ENCODE measurements at regions not wholly inside any gene's neighbourhood (a gene's known extent, or its start where the extent isn't known, plus 50 kb on each side); places are given as distances from the start of the nearest gene placed in this dataset.

DNA sequence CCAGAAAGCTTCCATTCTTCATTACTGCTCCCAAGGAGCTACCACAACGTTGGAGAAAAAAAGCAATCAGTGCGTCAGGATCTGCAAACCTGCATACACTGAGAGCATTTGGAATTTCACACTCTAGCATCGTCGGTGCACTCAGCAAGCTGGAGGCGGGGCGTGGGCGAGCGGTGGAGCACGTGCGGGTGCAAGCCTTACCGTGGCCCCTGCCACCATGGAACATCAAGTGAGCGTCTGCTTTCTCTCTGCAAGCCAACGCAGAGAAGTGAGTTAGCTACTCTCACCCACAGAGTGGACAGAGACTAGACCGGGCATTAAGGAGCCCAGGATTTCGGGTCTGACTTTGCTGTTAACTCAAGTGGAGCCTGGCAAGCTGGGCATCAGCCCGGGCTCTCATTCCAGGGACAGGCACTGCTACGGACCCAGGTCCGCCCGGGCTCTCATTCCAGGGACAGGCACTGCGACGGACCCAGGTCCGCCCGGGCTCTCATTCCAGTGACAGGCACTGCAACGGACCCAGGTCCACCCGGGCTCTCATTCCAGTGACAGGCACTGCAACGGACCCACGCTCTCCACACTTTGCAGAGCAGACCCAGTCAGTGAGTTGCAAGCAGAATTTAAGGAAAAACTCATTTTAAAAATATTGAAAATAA lies 124.1 kb upstream of the SPACA7 start:
- H3K4me1 ChIP-seq (ENCODE audit: insufficient read depth) = no peaks in the 10 kb centered on the region
- H3K9me2 ChIP-seq (ENCODE audit: insufficient read depth) = no peaks in the 10 kb centered on the region
- no peaks in the 10 kb centered on the region for H3K36me3 ChIP-seq (ENCODE audit: low read depth)
- H3K9ac ChIP-seq = no peak overlapping the region
- no peaks in the 10 kb centered on the region for H3K27me3 ChIP-seq (replicated peaks; ENCODE audit: insufficient read depth)
- DNase-seq = no peak
- H3F3A ChIP-seq (ENCODE audit: insufficient read depth) = no peaks in the 10 kb centered on the region
- WGBS, 2 experiments (ENCODE audit: low coverage in 1 of 2, low lambda C conversion rate in 2 of 2, missing lambda C conversion rate in 2 of 2) = 37 to 39% methylated on average over 27 of the region's 27 CpGs
- no peaks in the 10 kb centered on the region for H3K9me3 ChIP-seq (ENCODE audit: low read depth)
- no peak overlapping the region for H3K4me3 ChIP-seq
- H3K79me2 ChIP-seq (ENCODE audit: insufficient read depth) = no peaks in the 10 kb centered on the region
- no peak overlapping the region for H3K4me2 ChIP-seq (ENCODE audit: unreplicated experiment)
- H4K20me1 ChIP-seq (ENCODE audit: insufficient read depth) = no peaks in the 10 kb centered on the region
- no peak overlapping the region for H3K27ac ChIP-seq
- H2AFZ ChIP-seq = no peak overlapping the region
- in situ Hi-C loops (cut with MboI) = no loop called here
- no peak for TF ChIP-seq EZH2 (IDR thresholded peaks at IDR 0.05; ENCODE audit: insufficient read depth, poor library complexity, severe bottlenecking)
- TF ChIP-seq EZH2phosphoT487 (IDR thresholded peaks at IDR 0.05; ENCODE audit: insufficient read depth, low read depth) = no peak

- in situ Hi-C loops (cut with MboI) = no loop called here
These were observed 123.2 kb upstream of the SPACA7 start for GRCh38 chr13:112252804-112253590.

GRCh38 chr13:112253631-112254030 lies 122.5 kb upstream of the SPACA7 start:
- WGBS, 2 experiments (ENCODE audit: low coverage in 1 of 2, low lambda C conversion rate in 2 of 2, missing lambda C conversion rate in 2 of 2) = 58 to 61% methylated on average over 17 of the region's 17 CpGs
- DNase-seq = no peak
- no peaks in the 10 kb centered on the region for H3K79me2 ChIP-seq (ENCODE audit: insufficient read depth)
- TF ChIP-seq EZH2phosphoT487 (IDR thresholded peaks at IDR 0.05; ENCODE audit: insufficient read depth, low read depth) (no peak), EZH2 (IDR thresholded peaks at IDR 0.05; ENCODE audit: insufficient read depth, poor library complexity, severe bottlenecking) (no peak)
- H4K20me1 ChIP-seq (ENCODE audit: insufficient read depth) = no peaks in the 10 kb centered on the region
- no peaks in the 10 kb centered on the region for H3K9me3 ChIP-seq (ENCODE audit: low read depth)
- no peak overlapping the region for H3K9ac ChIP-seq
- H3K27me3 ChIP-seq (replicated peaks; ENCODE audit: insufficient read depth) = no peaks in the 10 kb centered on the region
- no peak overlapping the region for H3K4me3 ChIP-seq
- no peak overlapping the region for H2AFZ ChIP-seq
- H3K36me3 ChIP-seq (ENCODE audit: low read depth) = no peaks in the 10 kb centered on the region
- H3K9me2 ChIP-seq (ENCODE audit: insufficient read depth) = no peaks in the 10 kb centered on the region
- in situ Hi-C loops (cut with MboI) = no loop called here
- no peaks in the 10 kb centered on the region for H3F3A ChIP-seq (ENCODE audit: insufficient read depth)
- no peak overlapping the region for H3K27ac ChIP-seq
- no peak overlapping the region for H3K4me2 ChIP-seq (ENCODE audit: unreplicated experiment)
- H3K4me1 ChIP-seq (ENCODE audit: insufficient read depth) = no peaks in the 10 kb centered on the region

More at GRCh38 chr13:112252804-112253590, 123.2 kb upstream of the SPACA7 start:
- Histone ChIP-seq H3K27ac (no peak overlapping the region), H3K9me2 (ENCODE audit: insufficient read depth) (no peaks in the 10 kb centered on the region), H3K79me2 (ENCODE audit: insufficient read depth) (no peaks in the 10 kb centered on the region), H2AFZ (no peak overlapping the region), H3K36me3 (ENCODE audit: low read depth) (no peaks in the 10 kb centered on the region), H3K4me1 (ENCODE audit: insufficient read depth) (no peaks in the 10 kb centered on the region), H3F3A (ENCODE audit: insufficient read depth) (no peaks in the 10 kb centered on the region), H3K4me2 (ENCODE audit: unreplicated experiment) (no peak overlapping the region), H3K27me3 (replicated peaks; ENCODE audit: insufficient read depth) (no peaks in the 10 kb centered on the region), H3K9ac (no peak overlapping the region), H4K20me1 (ENCODE audit: insufficient read depth) (no peaks in the 10 kb centered on the region), H3K4me3 (no peak overlapping the region), H3K9me3 (ENCODE audit: low read depth) (no peaks in the 10 kb centered on the region)
- 49 to 51% methylated on average over 29 of the region's 29 CpGs for WGBS, 2 experiments (ENCODE audit: low coverage in 1 of 2, low lambda C conversion rate in 2 of 2, missing lambda C conversion rate in 2 of 2)
- no peak for DNase-seq
- TF ChIP-seq EZH2 (IDR thresholded peaks at IDR 0.05; ENCODE audit: insufficient read depth, poor library complexity, severe bottlenecking) (no peak), EZH2phosphoT487 (IDR thresholded peaks at IDR 0.05; ENCODE audit: insufficient read depth, low read depth) (no peak)

GRCh38 chr13:112254061-112254818 lies 121.9 kb upstream of the SPACA7 start:
- Histone ChIP-seq H2AFZ (no peak overlapping the region), H3K4me1 (ENCODE audit: insufficient read depth) (no peaks in the 10 kb centered on the region), H3K27me3 (replicated peaks; ENCODE audit: insufficient read depth) (no peaks in the 10 kb centered on the region), H3K9ac (no peak overlapping the region), H4K20me1 (ENCODE audit: insufficient read depth) (no peaks in the 10 kb centered on the region), H3K4me2 (ENCODE audit: unreplicated experiment) (no peak overlapping the region), H3K36me3 (ENCODE audit: low read depth) (no peaks in the 10 kb centered on the region), H3K79me2 (ENCODE audit: insufficient read depth) (no peaks in the 10 kb centered on the region), H3K4me3 (no peak overlapping the region), H3K9me3 (ENCODE audit: low read depth) (no peaks in the 10 kb centered on the region), H3K9me2 (ENCODE audit: insufficient read depth) (no peaks in the 10 kb centered on the region), H3K27ac (no peak overlapping the region), H3F3A (ENCODE audit: insufficient read depth) (no peaks in the 10 kb centered on the region)
- TF ChIP-seq EZH2 (IDR thresholded peaks at IDR 0.05; ENCODE audit: insufficient read depth, poor library complexity, severe bottlenecking) (no peak), EZH2phosphoT487 (IDR thresholded peaks at IDR 0.05; ENCODE audit: insufficient read depth, low read depth) (no peak)
- no peak for DNase-seq
- in situ Hi-C loops (cut with MboI) = no loop called here
- WGBS, 2 experiments (ENCODE audit: low coverage in 1 of 2, low lambda C conversion rate in 2 of 2, missing lambda C conversion rate in 2 of 2) = 45 to 47% methylated on average over 24 to 25 of the region's 25 CpGs
